H1 (cell line): ENCODE measurements at regions not wholly inside any gene's neighbourhood (a gene's known extent, or its start where the extent isn't known, plus 50 kb on each side); places are given as distances from the start of the nearest gene placed in this dataset.

Experiments used
- CTCF ChIA-PET: fragments of 300-600 bp; sonication (Branson Sonifier 250); formaldehyde crosslinking; loops from one replicate; lab custom pipeline; 2021; ENCODE audit not compliant: partially characterized antibody; lab: Charles Lee
- POLR2A ChIA-PET: fragments of 300-600 bp; sonication (Branson Sonifier 250); formaldehyde crosslinking; loops from one replicate; lab custom pipeline; 2021; ENCODE audit warnings: inconsistent platforms; ENCODE audit not compliant: partially characterized antibody; lab: Charles Lee
- DNase-seq, 2 experiments: peaks; one replicate each; pipeline versions ENCODE4 v3.0.0 to v3.0.0-alpha.2; 2010 to 2022; ENCODE audit warnings: low spot score in 2 of 2, low read depth in 1 of 2, mixed read lengths in 1 of 2
- FAIRE-seq: peaks from 2 replicates; lab custom pipeline; 2011; peaks lifted over from hg19 to GRCh38; lab: Jason Lieb, UNC
- H2AFZ ChIP-seq: 2 replicates; pipeline ENCODE4 v1.8.1; 2012; ENCODE audit warnings: low read length, inconsistent platforms
- H2AK5ac ChIP-seq: 2 replicates; pipeline ENCODE4 v1.6.1; 2013; ENCODE audit warnings: low read depth, low read length
- H2BK120ac ChIP-seq: replicated peaks from 2 replicates; pipeline ENCODE3; 2013; ENCODE audit warnings: low read depth, low read length, inconsistent platforms
- H2BK12ac ChIP-seq: 2 replicates; pipeline ENCODE4 v1.6.1; 2013; ENCODE audit warnings: low read depth, low read length
- H2BK15ac ChIP-seq: 2 replicates; pipeline ENCODE4 v1.6.1; 2013; ENCODE audit warnings: low read length
- H2BK20ac ChIP-seq: 2 replicates; pipeline ENCODE4 v1.6.1; 2013; ENCODE audit warnings: low read length
- H2BK5ac ChIP-seq: 2 replicates; pipeline ENCODE4 v1.6.1; 2013; ENCODE audit warnings: low read depth, low read length
- H3K14ac ChIP-seq: 2 replicates; pipeline ENCODE4 v1.6.1; 2013; ENCODE audit warnings: inconsistent platforms; ENCODE audit not compliant: insufficient read length
- H3K18ac ChIP-seq: 2 replicates; pipeline ENCODE4 v1.6.1; 2013; ENCODE audit warnings: low read length; ENCODE audit errors: extremely low read depth
- H3K23ac ChIP-seq: 2 replicates; pipeline ENCODE4 v1.6.1; 2013; ENCODE audit warnings: inconsistent platforms; ENCODE audit not compliant: insufficient read length
- H3K23me2 ChIP-seq: 2 replicates; pipeline ENCODE4 v1.6.1; 2013; ENCODE audit warnings: low read depth, low read length
- H3K27ac ChIP-seq: 2 replicates; pipeline ENCODE4 v1.6.1; 2011; ENCODE audit warnings: low read depth, low read length, inconsistent platforms
- H3K27me3 ChIP-seq, 4 experiments: replicated peaks in 1 of 4; 1 replicate in 1 of 4; 2 replicates in 3 of 4; pipeline versions ENCODE4 v1.6.1 to v1.8.1; 2011 to 2013; ENCODE audit warnings: low read length in 3 of 4, mild to moderate bottlenecking in 3 of 4, inconsistent platforms in 2 of 4, mixed read lengths in 2 of 4, moderate library complexity in 1 of 4; ENCODE audit not compliant: control insufficient read depth in 3 of 4, insufficient read depth in 3 of 4; ENCODE audit errors: extremely low read depth in 1 of 4
- H3K36me3 ChIP-seq, 4 experiments: 2 replicates each; pipeline versions ENCODE4 v1.6.1 to v1.8.1; 2011 to 2013; ENCODE audit warnings: mild to moderate bottlenecking in 4 of 4, low read length in 3 of 4, moderate library complexity in 2 of 4, control low read depth in 1 of 4, inconsistent platforms in 1 of 4; ENCODE audit not compliant: insufficient read depth in 4 of 4, control insufficient read depth in 2 of 4
- H3K4ac ChIP-seq: replicated peaks from 2 replicates; pipeline ENCODE3; 2013; ENCODE audit warnings: low read length, low read depth, mixed read lengths, inconsistent platforms; ENCODE audit not compliant: insufficient read length
- H3K4me1 ChIP-seq, 4 experiments: replicated peaks in 1 of 4; 1 replicate in 1 of 4; 2 replicates in 3 of 4; pipeline versions ENCODE4 v1.6.1 to v1.8.1; 2011 to 2013; ENCODE audit warnings: low read length in 3 of 4, inconsistent platforms in 2 of 4, mixed read lengths in 1 of 4; ENCODE audit not compliant: insufficient read depth in 4 of 4, control insufficient read depth in 3 of 4
- H3K4me2 ChIP-seq, 2 experiments: 2 replicates each; pipeline versions ENCODE4 v1.6.1 to v1.8.1; 2011 to 2013; ENCODE audit warnings: low read depth in 2 of 2, low read length in 2 of 2, control low read depth in 1 of 2, inconsistent platforms in 1 of 2, mild to moderate bottlenecking in 1 of 2; ENCODE audit not compliant: insufficient read depth in 1 of 2
- H3K4me3 ChIP-seq, 4 experiments: fragments of 200-600, 300-600 bp in 1 of 4; sonication (generic), shearing (Covaris generic), sonication (Bioruptor Twin) in 1 of 4; 2 replicates each; pipeline versions ENCODE4 v1.5.1 to v1.8.1; 2011 to 2016; ENCODE audit warnings: low read length in 4 of 4, low read depth in 3 of 4, control low read depth in 2 of 4, inconsistent platforms in 2 of 4, mild to moderate bottlenecking in 2 of 4, mixed read lengths in 1 of 4, moderate library complexity in 1 of 4; ENCODE audit not compliant: insufficient read depth in 2 of 4; ENCODE audit errors: extremely low read depth in 1 of 4
- H3K56ac ChIP-seq: replicated peaks from 2 replicates; pipeline ENCODE3; 2013; ENCODE audit warnings: low read depth, mild to moderate bottlenecking, mixed read lengths, low read length, inconsistent platforms; ENCODE audit not compliant: insufficient read length
- H3K79me1 ChIP-seq: 2 replicates; pipeline ENCODE4 v1.6.1; 2013; ENCODE audit warnings: low read depth, low read length, control low read depth
- H3K79me2 ChIP-seq, 2 experiments: 2 replicates each; pipeline versions ENCODE4 v1.6.1 to v1.8.1; 2012 to 2013; ENCODE audit warnings: low read length in 2 of 2, mild to moderate bottlenecking in 2 of 2, inconsistent platforms in 1 of 2; ENCODE audit not compliant: insufficient read depth in 2 of 2, control insufficient read depth in 1 of 2
- H3K9ac ChIP-seq, 4 experiments: replicated peaks in 1 of 4; 1 replicate in 1 of 4; 2 replicates in 3 of 4; pipeline versions ENCODE4 v1.6.1 to v1.8.1; 2011 to 2013; ENCODE audit warnings: low read depth in 3 of 4, low read length in 3 of 4, control low read depth in 2 of 4, mild to moderate bottlenecking in 2 of 4, moderate library complexity in 2 of 4, inconsistent platforms in 1 of 4; ENCODE audit errors: extremely low read depth in 1 of 4
- H3K9me3 ChIP-seq, 2 experiments: 2 replicates each; pipeline versions ENCODE4 v1.6.1 to v1.8.1; 2012 to 2013; ENCODE audit warnings: mild to moderate bottlenecking in 2 of 2, moderate library complexity in 2 of 2, control low read depth in 1 of 2, inconsistent platforms in 1 of 2, low read depth in 1 of 2, low read length in 1 of 2, mixed read lengths in 1 of 2; ENCODE audit not compliant: insufficient read depth in 2 of 2
- H4K20me1 ChIP-seq, 2 experiments: replicated peaks in 1 of 2; 2 replicates each; pipeline versions ENCODE3 to v1.8.1; 2011 to 2013; ENCODE audit warnings: inconsistent platforms in 2 of 2, low read length in 2 of 2, mild to moderate bottlenecking in 1 of 2; ENCODE audit not compliant: insufficient read depth in 2 of 2, control insufficient read depth in 1 of 2
- H4K5ac ChIP-seq: 2 replicates; pipeline ENCODE4 v1.6.1; 2013; ENCODE audit warnings: low read length, low read depth, mixed read lengths, inconsistent platforms; ENCODE audit not compliant: insufficient read length
- H4K8ac ChIP-seq: 2 replicates; pipeline ENCODE4 v1.8.0; 2013; ENCODE audit warnings: mild to moderate bottlenecking, moderate library complexity, low read length, inconsistent platforms; ENCODE audit not compliant: insufficient read depth; ENCODE audit errors: extremely low read depth
- H4K91ac ChIP-seq: replicated peaks from 2 replicates; pipeline ENCODE3; 2013; ENCODE audit warnings: low read length, mixed read lengths, inconsistent platforms; ENCODE audit not compliant: insufficient read length
- FOSL1 ChIP-seq: IDR thresholded peaks from 2 replicates; pipeline ENCODE4 v1.6.1; 2011; ENCODE audit warnings: mild to moderate bottlenecking, low read depth, low read length, moderate library complexity; ENCODE audit not compliant: insufficient read depth
- MAX ChIP-seq: IDR thresholded peaks from 2 replicates; pipeline ENCODE4 v1.6.1; 2012; ENCODE audit warnings: inconsistent platforms
- SP1 ChIP-seq: IDR thresholded peaks from 2 replicates; pipeline ENCODE4 v1.6.1; 2011; ENCODE audit warnings: low read depth, low read length

GRCh38 chr3:154658000-154658399, 228.0 kb upstream of the GPR149 start:
- Histone ChIP-seq H2BK5ac (no peak overlapping the region), H3K79me2 (no peaks in the 10 kb centered on the region), H3K27ac (no peak overlapping the region), H3K14ac (no peak overlapping the region), H2BK12ac (no peak overlapping the region), H4K20me1 (no peaks in the 10 kb centered on the region), H2AFZ (no peak overlapping the region), H3K4me1 (peaks cover 0 to 9% (median 3%) of the 10 kb centered on the region in 4 experiments; a peak in 3 of 7 replicates), H3K4me2 (no peak overlapping the region), H3K4me3 (no peak overlapping the region), H3K23ac (no peak overlapping the region), H2BK120ac (no peak overlapping the region), H3K23me2 (no peaks in the 10 kb centered on the region; the same call in 1 of the 2 replicates), H2AK5ac (no peak overlapping the region), H3K56ac (no peak overlapping the region), H3K9me3 (no peaks in the 10 kb centered on the region), H3K27me3 (no peaks in the 10 kb centered on the region), H3K4ac (no peak overlapping the region), H3K9ac (no peak overlapping the region), H3K79me1 (no peaks in the 10 kb centered on the region), H2BK20ac (no peak overlapping the region), H4K91ac (no peak overlapping the region), H3K18ac (no peak overlapping the region), H3K36me3 (no peaks in the 10 kb centered on the region), H4K5ac (no peak overlapping the region), H2BK15ac (no peak overlapping the region), H4K8ac (no peak overlapping the region)
- POLR2A ChIA-PET = no interaction called here
- CTCF ChIA-PET = no interaction called here
- TF ChIP-seq SP1 = no peak
- no peak for TF ChIP-seq FOSL1
- no peak for TF ChIP-seq MAX
- FAIRE-seq (no peak), DNase-seq (no peak)
